ENCODE measurements at regions not wholly inside any gene's neighbourhood (a gene's known extent, or its start where the extent isn't known, plus 50 kb on each side); places are given as distances from the start of the nearest gene placed in this dataset.
A peak's percentile ranks its signal among the peaks of the same experiment; 100 is the strongest.

GRCh38 chr6:168138436-168138835, 59.4 kb upstream of the FRMD1 start:
- Histone ChIP-seq H3K36me3 (ENCODE audit: low read depth) (no peaks in the 10 kb centered on the region), H3K9me3 (no peaks in the 10 kb centered on the region), H3K4me1 (ENCODE audit: low read depth) (no peaks in the 10 kb centered on the region), H3K4me3 (no peak overlapping the region)
- intact Hi-C loops (cut with DNase I, micrococcal nuclease), result no loop called here
- ATAC-seq (no peak), DNase-seq (peak in 1 of 3 donors; percentile 11)
- no peak for TF ChIP-seq CTCF (IDR thresholded peaks at IDR 0.05)

- Histone ChIP-seq H3K4me3 (no peak overlapping the region), H3K36me3 (ENCODE audit: low read depth) (no peaks in the 10 kb centered on the region), H3K9me3 (no peaks in the 10 kb centered on the region), H3K4me1 (ENCODE audit: low read depth) (no peaks in the 10 kb centered on the region)
- DNase-seq (peak in 1 of 3 donors; percentile 4), ATAC-seq (no peak)
- intact Hi-C loops (cut with DNase I, micrococcal nuclease), result no loop called here
- no peak for TF ChIP-seq CTCF (IDR thresholded peaks at IDR 0.05)
Observed at GRCh38 chr6:168137024-168137423, 58.0 kb upstream of the FRMD1 start.

GRCh38 chr6:168136622-168137021, 57.6 kb upstream of the FRMD1 start:
- intact Hi-C loops (cut with DNase I, micrococcal nuclease), result no loop called here
- DNase-seq (no peak), ATAC-seq (no peak)
- TF ChIP-seq CTCF (IDR thresholded peaks at IDR 0.05), result no peak
- no peak overlapping the region for H3K4me3 ChIP-seq
- H3K9me3 ChIP-seq, result no peaks in the 10 kb centered on the region
- no peaks in the 10 kb centered on the region for H3K4me1 ChIP-seq (ENCODE audit: low read depth)
- H3K36me3 ChIP-seq (ENCODE audit: low read depth), result no peaks in the 10 kb centered on the region

- Histone ChIP-seq H3K36me3 (ENCODE audit: low read depth) (no peaks in the 10 kb centered on the region), H3K9me3 (no peaks in the 10 kb centered on the region), H3K4me1 (ENCODE audit: low read depth) (no peaks in the 10 kb centered on the region), H3K4me3 (no peak overlapping the region)
- ATAC-seq, result no peak
- no peak for DNase-seq
- no peak for TF ChIP-seq CTCF (IDR thresholded peaks at IDR 0.05)
- intact Hi-C loops (cut with DNase I, micrococcal nuclease), result no loop called here
Observed at GRCh38 chr6:168136001-168136400, 57.0 kb upstream of the FRMD1 start.

- Histone ChIP-seq H3K4me3 (no peak overlapping the region), H3K9me3 (no peaks in the 10 kb centered on the region), H3K4me1 (ENCODE audit: low read depth) (no peaks in the 10 kb centered on the region), H3K36me3 (ENCODE audit: low read depth) (no peaks in the 10 kb centered on the region)
- ATAC-seq (no peak), DNase-seq (peak in 1 of 3 donors; percentile 10)
- intact Hi-C loops (cut with DNase I, micrococcal nuclease), result no loop called here
- TF ChIP-seq CTCF (IDR thresholded peaks at IDR 0.05), result no peak
Observed at GRCh38 chr6:168134560-168135201, 55.7 kb upstream of the FRMD1 start.
